SHP77 treated with DMSO at 0.1 percent for 48 hours (cell line): ENCODE measurements at regions not wholly inside any gene's neighbourhood (a gene's known extent, or its start where the extent isn't known, plus 50 kb on each side); places are given as distances from the start of the nearest gene placed in this dataset.
"Not testable (repeated sequence)": the region's sequence is repeated elsewhere in the genome, so short reads cannot be mapped to it uniquely, and the experiment has no call there.

Source experiments
- DNase-seq: peaks from one replicate; lab custom pipeline; 2025; lab: John Stamatoyannopoulos, UW

- DNase-seq, result no peak
Observed at GRCh38 chrX:87236830-87237440, 280.7 kb upstream of the KLHL4 start.

- DNase-seq, result no peak
Observed at GRCh38 chrX:87265518-87265917, 252.1 kb upstream of the KLHL4 start.

GRCh38 chrX:87272491-87272890 is 245.1 kb upstream of the KLHL4 start:
- no peak for DNase-seq

- DNase-seq, result peak; percentile 0
Observed at GRCh38 chrX:87299563-87300160, 217.9 kb upstream of the KLHL4 start.

GRCh38 chrX:87310780-87311179 is 206.8 kb upstream of the KLHL4 start:
- no peak for DNase-seq

GRCh38 chrX:87327267-87327666 is 190.3 kb upstream of the KLHL4 start:
- DNase-seq, result no peak

- DNase-seq, result no peak
Observed at GRCh38 chrX:87337267-87337666, 180.3 kb upstream of the KLHL4 start.

GRCh38 chrX:87338510-87338909 is 179.1 kb upstream of the KLHL4 start:
- peak; percentile 19 for DNase-seq

- DNase-seq, result no peak
Observed at GRCh38 chrX:87370865-87371264, 146.7 kb upstream of the KLHL4 start.

GRCh38 chrX:87374324-87374723 is 143.3 kb upstream of the KLHL4 start:
- no peak for DNase-seq

- no peak for DNase-seq
Observed at GRCh38 chrX:87376896-87377295, 140.7 kb upstream of the KLHL4 start.

GRCh38 chrX:87388381-87388780 is 129.2 kb upstream of the KLHL4 start:
- DNase-seq, result no peak

GRCh38 chrX:87391742-87392141 is 125.9 kb upstream of the KLHL4 start:
- no peak for DNase-seq

GRCh38 chrX:87392369-87392768 is 125.2 kb upstream of the KLHL4 start:
- no peak for DNase-seq

- no peak for DNase-seq
Observed at GRCh38 chrX:87397103-87397886, 120.3 kb upstream of the KLHL4 start.

- no peak for DNase-seq
Observed at GRCh38 chrX:87402256-87402655, 115.3 kb upstream of the KLHL4 start.

- DNase-seq, result no peak
Observed at GRCh38 chrX:87403551-87403950, 114.1 kb upstream of the KLHL4 start.

GRCh38 chrX:87409113-87409841 is 108.3 kb upstream of the KLHL4 start:
- no peak for DNase-seq

GRCh38 chrX:87425618-87426017 is 92.0 kb upstream of the KLHL4 start:
- no peak for DNase-seq

- DNase-seq, result no peak
Observed at GRCh38 chrX:87434618-87435017, 83.0 kb upstream of the KLHL4 start.

- DNase-seq, result not testable (repeated sequence)
Observed at GRCh38 chrX:87448613-87449012, 69.0 kb upstream of the KLHL4 start.

- not testable (repeated sequence) for DNase-seq
Observed at GRCh38 chrX:87465757-87466156, 51.8 kb upstream of the KLHL4 start.
